Neural cell (in vitro differentiated cells): ENCODE measurements at regions not wholly inside any gene's neighbourhood (a gene's known extent, or its start where the extent isn't known, plus 50 kb on each side); places are given as distances from the start of the nearest gene placed in this dataset.

Source experiments
- EZH2 ChIP-seq: fragments of 200-600, 300-800 bp; shearing (Covaris generic), sonication (generic); IDR thresholded peaks from 2 replicates; pipeline ENCODE4 v1.6.1; 2014; ENCODE audit warnings: antibody characterized with exemption, low read length, borderline replicate concordance, mild to moderate bottlenecking; ENCODE audit not compliant: insufficient read depth, poor library complexity, severe bottlenecking
- TF ChIP-seq, protein P1 (sequence below): fragments of 450-650 bp; IDR thresholded peaks from 2 replicates; pipeline ENCODE4 v1.5.1; 2014; ENCODE audit warnings: antibody characterized with exemption, mild to moderate bottlenecking, moderate library complexity; ENCODE audit not compliant: poor library complexity, severe bottlenecking

DNA sequence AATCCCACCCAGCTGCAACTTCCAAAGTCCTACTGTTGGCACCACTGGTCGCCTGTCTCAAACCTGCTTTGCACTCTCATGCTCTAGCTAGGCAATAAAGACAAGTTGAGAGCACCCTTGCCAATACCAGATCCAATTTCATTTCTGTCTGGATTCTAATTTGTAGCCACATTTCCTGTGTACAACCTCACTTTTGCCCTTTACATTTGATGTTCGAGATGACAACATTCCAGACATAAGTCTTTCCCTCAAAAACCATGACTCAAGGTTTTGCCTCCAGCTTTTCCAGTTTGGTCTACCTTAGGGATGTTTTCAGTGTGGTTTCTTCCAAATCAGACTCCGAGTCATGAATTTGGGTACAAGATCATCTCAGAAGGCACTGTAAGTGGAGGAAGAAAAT, 309.0 kb downstream of the GPAM start:
- TF ChIP-seq, protein P1, sequence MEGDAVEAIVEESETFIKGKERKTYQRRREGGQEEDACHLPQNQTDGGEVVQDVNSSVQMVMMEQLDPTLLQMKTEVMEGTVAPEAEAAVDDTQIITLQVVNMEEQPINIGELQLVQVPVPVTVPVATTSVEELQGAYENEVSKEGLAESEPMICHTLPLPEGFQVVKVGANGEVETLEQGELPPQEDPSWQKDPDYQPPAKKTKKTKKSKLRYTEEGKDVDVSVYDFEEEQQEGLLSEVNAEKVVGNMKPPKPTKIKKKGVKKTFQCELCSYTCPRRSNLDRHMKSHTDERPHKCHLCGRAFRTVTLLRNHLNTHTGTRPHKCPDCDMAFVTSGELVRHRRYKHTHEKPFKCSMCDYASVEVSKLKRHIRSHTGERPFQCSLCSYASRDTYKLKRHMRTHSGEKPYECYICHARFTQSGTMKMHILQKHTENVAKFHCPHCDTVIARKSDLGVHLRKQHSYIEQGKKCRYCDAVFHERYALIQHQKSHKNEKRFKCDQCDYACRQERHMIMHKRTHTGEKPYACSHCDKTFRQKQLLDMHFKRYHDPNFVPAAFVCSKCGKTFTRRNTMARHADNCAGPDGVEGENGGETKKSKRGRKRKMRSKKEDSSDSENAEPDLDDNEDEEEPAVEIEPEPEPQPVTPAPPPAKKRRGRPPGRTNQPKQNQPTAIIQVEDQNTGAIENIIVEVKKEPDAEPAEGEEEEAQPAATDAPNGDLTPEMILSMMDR: no peak
- no peak for TF ChIP-seq EZH2
